ENCODE measurements at regions not wholly inside any gene's neighbourhood (a gene's known extent, or its start where the extent isn't known, plus 50 kb on each side); places are given as distances from the start of the nearest gene placed in this dataset.

GRCh38 chr10:8456386-8456785, 401.9 kb downstream of the GATA3 start:
- TF ChIP-seq GATA2 (IDR thresholded peaks at IDR 0.05; ENCODE audit: low read depth, low read length) (no peak), GATA3 (IDR thresholded peaks at IDR 0.05; ENCODE audit: low read depth, low read length) (no peak)

GRCh38 chr10:8460626-8461025, 406.1 kb downstream of the GATA3 start:
- TF ChIP-seq GATA3 (IDR thresholded peaks at IDR 0.05; ENCODE audit: low read depth, low read length) (no peak), GATA2 (IDR thresholded peaks at IDR 0.05; ENCODE audit: low read depth, low read length) (no peak)

GRCh38 chr10:8462565-8462964, 408.1 kb downstream of the GATA3 start:
- TF ChIP-seq GATA2 (IDR thresholded peaks at IDR 0.05; ENCODE audit: low read depth, low read length) = no peak

DNA sequence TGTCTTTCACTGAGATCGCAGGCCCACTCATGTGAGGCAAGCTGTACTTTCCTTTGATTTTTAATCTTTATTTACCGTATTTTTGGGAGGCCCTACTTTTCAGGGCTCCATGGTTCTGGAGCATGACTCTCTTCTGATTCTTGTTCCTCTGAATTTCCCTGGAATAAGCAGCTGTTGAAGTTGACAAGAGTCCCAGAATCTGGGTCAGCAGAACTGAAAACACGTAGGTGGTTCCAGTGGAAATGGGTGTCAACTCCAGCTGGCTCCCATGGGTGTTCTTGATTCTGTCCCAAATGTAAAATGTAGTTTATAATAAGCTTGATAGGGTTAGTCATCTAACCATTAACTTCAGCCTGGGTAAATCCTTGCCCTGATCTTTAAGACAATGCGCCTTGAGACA, 409.4 kb downstream of the GATA3 start:
- no peak for TF ChIP-seq GATA3 (IDR thresholded peaks at IDR 0.05; ENCODE audit: low read depth, low read length)
- no peak for TF ChIP-seq GATA2 (IDR thresholded peaks at IDR 0.05; ENCODE audit: low read depth, low read length)

GRCh38 chr10:8468477-8468876, 414.0 kb downstream of the GATA3 start:
- TF ChIP-seq GATA3 (IDR thresholded peaks at IDR 0.05; ENCODE audit: low read depth, low read length) = no peak
- TF ChIP-seq GATA2 (IDR thresholded peaks at IDR 0.05; ENCODE audit: low read depth, low read length) = no peak

GRCh38 chr10:8473205-8473604, 418.7 kb downstream of the GATA3 start:
- no peak for TF ChIP-seq GATA3 (IDR thresholded peaks at IDR 0.05; ENCODE audit: low read depth, low read length)
- TF ChIP-seq GATA2 (IDR thresholded peaks at IDR 0.05; ENCODE audit: low read depth, low read length) = no peak

DNA sequence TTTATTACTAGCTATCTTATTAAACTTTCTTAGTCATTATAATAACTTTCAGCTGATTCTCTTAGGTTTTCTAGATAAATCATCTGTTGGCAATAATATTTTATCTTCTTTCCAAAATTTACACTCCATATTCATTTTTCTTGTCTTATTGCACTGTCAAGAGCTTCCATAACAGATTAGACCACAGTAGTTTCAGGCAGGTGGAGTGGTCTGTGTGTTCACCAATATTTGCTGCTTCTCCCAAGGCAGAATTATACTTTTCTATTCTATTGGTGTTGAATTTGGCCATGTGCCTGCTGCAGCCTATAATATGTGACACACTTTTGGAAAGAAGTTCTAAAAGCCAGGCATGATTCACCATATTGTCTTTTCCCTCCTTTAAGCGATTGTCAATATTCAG, 422.8 kb downstream of the GATA3 start:
- no peak for TF ChIP-seq GATA2 (IDR thresholded peaks at IDR 0.05; ENCODE audit: low read depth, low read length)
- TF ChIP-seq GATA3 (IDR thresholded peaks at IDR 0.05; ENCODE audit: low read depth, low read length) = no peak

- TF ChIP-seq GATA3 (IDR thresholded peaks at IDR 0.05; ENCODE audit: low read depth, low read length) (no peak), GATA2 (IDR thresholded peaks at IDR 0.05; ENCODE audit: low read depth, low read length) (no peak)
These were observed 427.4 kb downstream of the GATA3 start for GRCh38 chr10:8481718-8482504.

DNA sequence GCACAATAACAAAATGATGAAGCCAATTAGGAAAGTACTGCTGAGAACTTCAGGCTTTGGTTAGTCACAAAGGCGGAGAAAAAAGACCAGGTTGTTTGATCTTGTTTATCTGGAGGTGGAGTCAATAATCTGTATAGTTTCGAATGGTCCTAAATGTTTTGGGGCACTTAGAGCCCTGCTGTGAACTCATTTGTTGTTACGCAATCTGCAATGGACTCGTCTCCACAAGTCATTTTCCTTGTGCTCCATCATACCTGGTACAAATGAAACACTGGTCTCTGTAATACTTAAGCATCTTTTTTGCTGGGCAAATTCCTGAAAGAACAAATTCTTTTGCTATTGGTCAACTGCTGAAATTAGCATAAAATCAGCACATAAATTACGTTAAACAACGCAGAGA, 430.5 kb downstream of the GATA3 start:
- TF ChIP-seq GATA2 (IDR thresholded peaks at IDR 0.05; ENCODE audit: low read depth, low read length) (no peak), GATA3 (IDR thresholded peaks at IDR 0.05; ENCODE audit: low read depth, low read length) (no peak)

DNA sequence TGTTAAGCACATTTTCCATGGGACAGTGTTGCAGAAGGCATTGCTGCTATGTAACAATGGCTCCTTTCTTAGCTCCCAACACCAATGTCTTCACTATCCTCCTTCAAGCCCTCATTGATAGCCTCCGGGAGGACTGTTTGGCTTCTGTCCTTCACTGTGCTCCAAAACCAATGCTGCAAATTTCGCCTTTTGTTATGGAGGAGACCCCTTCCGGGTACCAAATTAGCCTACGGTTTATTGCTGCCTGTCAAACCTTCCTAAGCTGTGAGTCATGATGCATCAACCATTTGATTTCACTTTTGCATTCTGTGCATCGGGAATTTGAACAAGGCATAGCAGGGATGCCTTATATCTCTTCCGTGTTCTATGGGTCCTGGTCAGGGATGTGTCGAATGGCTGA, 432.9 kb downstream of the GATA3 start:
- TF ChIP-seq GATA3 (IDR thresholded peaks at IDR 0.05; ENCODE audit: low read depth, low read length) = no peak
- no peak for TF ChIP-seq GATA2 (IDR thresholded peaks at IDR 0.05; ENCODE audit: low read depth, low read length)

GRCh38 chr10:8489232-8489631, 434.7 kb downstream of the GATA3 start:
- TF ChIP-seq GATA2 (IDR thresholded peaks at IDR 0.05; ENCODE audit: low read depth, low read length) = no peak
- no peak for TF ChIP-seq GATA3 (IDR thresholded peaks at IDR 0.05; ENCODE audit: low read depth, low read length)

DNA sequence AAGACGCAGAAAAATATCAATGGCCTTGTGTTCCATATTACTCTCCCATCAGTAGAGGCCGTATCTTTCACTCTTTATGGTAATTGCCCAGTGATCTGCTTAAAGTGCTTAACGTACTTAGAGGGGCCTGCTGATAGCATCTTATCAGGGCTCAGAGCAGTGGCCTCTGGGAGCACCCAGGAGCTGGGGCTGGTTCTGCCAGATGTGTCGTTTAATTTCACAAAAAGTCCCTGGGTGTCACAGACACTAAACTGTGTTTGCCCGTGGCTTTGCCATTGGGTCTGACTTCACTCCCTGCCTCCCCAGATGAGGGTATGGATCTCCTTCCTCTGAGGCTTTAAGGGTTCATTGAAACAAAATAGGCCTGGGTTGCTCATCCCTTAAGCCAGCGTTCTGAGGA, 435.3 kb downstream of the GATA3 start:
- TF ChIP-seq GATA3 (IDR thresholded peaks at IDR 0.05; ENCODE audit: low read depth, low read length) (peak; percentile 99), GATA2 (IDR thresholded peaks at IDR 0.05; ENCODE audit: low read depth, low read length) (peak; percentile 100)

DNA sequence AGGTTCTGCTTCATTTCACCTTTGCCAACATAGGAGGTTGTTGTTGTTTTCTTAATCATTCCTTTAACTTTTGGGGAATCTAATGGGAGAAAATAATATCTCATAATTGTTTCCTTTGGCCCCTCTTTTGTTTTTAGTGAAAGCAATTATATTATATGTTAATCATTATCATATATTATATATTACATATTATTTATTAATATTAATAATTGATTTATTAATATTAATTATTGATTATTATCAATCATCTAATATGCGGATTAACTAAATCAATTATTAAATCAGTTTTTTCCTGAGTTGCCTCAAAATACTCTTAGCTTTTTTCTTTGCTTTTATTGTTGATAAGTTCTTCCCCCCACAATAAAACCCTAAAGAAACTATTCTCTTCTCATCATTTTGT, 443.8 kb downstream of the GATA3 start:
- no peak for TF ChIP-seq GATA2 (IDR thresholded peaks at IDR 0.05; ENCODE audit: low read depth, low read length)
- TF ChIP-seq GATA3 (IDR thresholded peaks at IDR 0.05; ENCODE audit: low read depth, low read length) = no peak

GRCh38 chr10:8498881-8499280, 444.4 kb downstream of the GATA3 start:
- TF ChIP-seq GATA2 (IDR thresholded peaks at IDR 0.05; ENCODE audit: low read depth, low read length) (no peak), GATA3 (IDR thresholded peaks at IDR 0.05; ENCODE audit: low read depth, low read length) (no peak)

GRCh38 chr10:8499312-8499711, 444.8 kb downstream of the GATA3 start:
- no peak for TF ChIP-seq GATA3 (IDR thresholded peaks at IDR 0.05; ENCODE audit: low read depth, low read length)
- no peak for TF ChIP-seq GATA2 (IDR thresholded peaks at IDR 0.05; ENCODE audit: low read depth, low read length)

Data from SH-SY5Y (cell line).